Parathyroid adenoma (tissue), 2 donors: ENCODE measurements at regions not wholly inside any gene's neighbourhood (a gene's known extent, or its start where the extent isn't known, plus 50 kb on each side); places are given as distances from the start of the nearest gene placed in this dataset.

ENCODE experiments used
- H2AFZ ChIP-seq: fragments of 300-600 bp; sonication (generic); one replicate; pipeline ENCODE4 v1.7.0; 2017; ENCODE audit warnings: antibody characterized with exemption, mild to moderate bottlenecking
- H3K27ac ChIP-seq: fragments of 300-600 bp; sonication (generic); one replicate; pipeline ENCODE4 v1.7.0; 2017
- H3K27me3 ChIP-seq: fragments of 300-600 bp; sonication (generic); one replicate; pipeline ENCODE4 v1.7.0; 2017; ENCODE audit warnings: low read length; ENCODE audit not compliant: control insufficient read depth, insufficient read depth
- H3K36me3 ChIP-seq: fragments of 300-600 bp; sonication (generic); one replicate; pipeline ENCODE4 v1.7.0; 2017; ENCODE audit warnings: low read length; ENCODE audit not compliant: control insufficient read depth, insufficient read depth
- H3K4me1 ChIP-seq: fragments of 300-600 bp; sonication (generic); one replicate; pipeline ENCODE4 v1.7.0; 2017; ENCODE audit warnings: control low read depth
- H3K4me2 ChIP-seq: fragments of 300-600 bp; sonication (generic); one replicate; pipeline ENCODE4 v1.7.0; 2017; ENCODE audit warnings: low read length
- H3K4me3 ChIP-seq: fragments of 300-600 bp; sonication (generic); one replicate; pipeline ENCODE4 v1.7.0; 2017; ENCODE audit warnings: low read depth, low read length
- H3K79me2 ChIP-seq: fragments of 300-600 bp; sonication (generic); one replicate; pipeline ENCODE4 v1.7.0; 2017; ENCODE audit warnings: control low read depth
- H3K9ac ChIP-seq: fragments of 300-600 bp; sonication (generic); one replicate; pipeline ENCODE4 v1.7.0; 2017; ENCODE audit warnings: mild to moderate bottlenecking
- H3K9me3 ChIP-seq: fragments of 300-600 bp; sonication (generic); one replicate; pipeline ENCODE4 v1.7.0; 2017; ENCODE audit warnings: low read length; ENCODE audit not compliant: control insufficient read depth
- TF ChIP-seq, protein P1 (sequence below): fragments of 300-600 bp; sonication (generic); IDR thresholded peaks from one replicate; pipeline ENCODE4 v1.7.0; 2017; ENCODE audit warnings: antibody characterized with exemption, mild to moderate bottlenecking
- donor health status: primary hyperparathyroidism.

DNA sequence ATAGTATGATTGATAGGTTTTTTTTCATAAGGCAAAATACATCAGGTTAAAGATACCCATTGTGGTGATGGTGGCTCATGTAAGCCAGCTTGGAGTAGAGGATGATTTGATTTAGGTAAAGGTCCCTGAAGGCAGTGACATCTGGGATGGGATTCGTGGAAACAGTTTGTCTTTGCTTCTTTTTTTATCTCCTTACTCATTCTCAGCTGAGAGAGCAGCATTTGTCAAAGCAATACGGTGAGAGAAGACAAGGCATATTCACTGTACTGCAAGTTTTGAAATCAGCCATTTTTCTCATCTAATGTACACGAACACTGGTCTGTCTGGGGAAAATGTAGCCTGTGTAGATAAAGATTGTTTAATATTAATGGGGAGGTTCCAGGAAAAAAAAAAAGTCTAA, 749.1 kb downstream of the SQOR start:
- no peaks in the 10 kb centered on the region for H3K9me3 ChIP-seq
- TF ChIP-seq, protein P1, sequence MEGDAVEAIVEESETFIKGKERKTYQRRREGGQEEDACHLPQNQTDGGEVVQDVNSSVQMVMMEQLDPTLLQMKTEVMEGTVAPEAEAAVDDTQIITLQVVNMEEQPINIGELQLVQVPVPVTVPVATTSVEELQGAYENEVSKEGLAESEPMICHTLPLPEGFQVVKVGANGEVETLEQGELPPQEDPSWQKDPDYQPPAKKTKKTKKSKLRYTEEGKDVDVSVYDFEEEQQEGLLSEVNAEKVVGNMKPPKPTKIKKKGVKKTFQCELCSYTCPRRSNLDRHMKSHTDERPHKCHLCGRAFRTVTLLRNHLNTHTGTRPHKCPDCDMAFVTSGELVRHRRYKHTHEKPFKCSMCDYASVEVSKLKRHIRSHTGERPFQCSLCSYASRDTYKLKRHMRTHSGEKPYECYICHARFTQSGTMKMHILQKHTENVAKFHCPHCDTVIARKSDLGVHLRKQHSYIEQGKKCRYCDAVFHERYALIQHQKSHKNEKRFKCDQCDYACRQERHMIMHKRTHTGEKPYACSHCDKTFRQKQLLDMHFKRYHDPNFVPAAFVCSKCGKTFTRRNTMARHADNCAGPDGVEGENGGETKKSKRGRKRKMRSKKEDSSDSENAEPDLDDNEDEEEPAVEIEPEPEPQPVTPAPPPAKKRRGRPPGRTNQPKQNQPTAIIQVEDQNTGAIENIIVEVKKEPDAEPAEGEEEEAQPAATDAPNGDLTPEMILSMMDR, result no peak
- H3K4me3 ChIP-seq, result no peak overlapping the region
- H3K79me2 ChIP-seq, result no peaks in the 10 kb centered on the region
- H3K27me3 ChIP-seq, result no peaks in the 10 kb centered on the region
- no peaks in the 10 kb centered on the region for H3K4me1 ChIP-seq
- H3K36me3 ChIP-seq, result no peaks in the 10 kb centered on the region
- H2AFZ ChIP-seq, result no peak overlapping the region
- no peak overlapping the region for H3K4me2 ChIP-seq
- no peak overlapping the region for H3K9ac ChIP-seq
- H3K27ac ChIP-seq, result no peak overlapping the region

DNA sequence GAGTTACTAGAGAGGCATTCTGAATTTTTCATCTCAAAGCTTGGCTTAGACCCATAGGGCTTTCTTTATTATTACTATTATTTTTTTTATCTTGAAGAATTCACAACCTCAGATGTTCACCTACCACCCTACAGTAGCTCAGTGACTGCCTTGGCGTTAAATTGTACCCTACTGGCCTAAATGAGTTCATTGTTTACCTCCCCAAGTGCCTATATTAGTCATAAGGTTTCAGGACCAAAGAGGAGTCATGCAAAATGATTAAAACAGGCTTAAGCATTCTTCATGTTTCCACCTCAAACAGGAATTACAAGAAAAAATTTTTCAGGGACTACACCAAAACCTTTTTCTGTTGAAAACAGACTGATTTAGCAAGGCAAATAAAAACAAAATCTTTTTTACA, 751.5 kb downstream of the SQOR start:
- no peaks in the 10 kb centered on the region for H3K36me3 ChIP-seq
- TF ChIP-seq, protein P1, result no peak
- no peak overlapping the region for H2AFZ ChIP-seq
- no peak overlapping the region for H3K4me2 ChIP-seq
- no peaks in the 10 kb centered on the region for H3K4me1 ChIP-seq
- H3K27me3 ChIP-seq, result no peaks in the 10 kb centered on the region
- H3K4me3 ChIP-seq, result no peak overlapping the region
- no peak overlapping the region for H3K27ac ChIP-seq
- H3K9me3 ChIP-seq, result no peaks in the 10 kb centered on the region
- no peak overlapping the region for H3K9ac ChIP-seq
- H3K79me2 ChIP-seq, result no peaks in the 10 kb centered on the region

DNA sequence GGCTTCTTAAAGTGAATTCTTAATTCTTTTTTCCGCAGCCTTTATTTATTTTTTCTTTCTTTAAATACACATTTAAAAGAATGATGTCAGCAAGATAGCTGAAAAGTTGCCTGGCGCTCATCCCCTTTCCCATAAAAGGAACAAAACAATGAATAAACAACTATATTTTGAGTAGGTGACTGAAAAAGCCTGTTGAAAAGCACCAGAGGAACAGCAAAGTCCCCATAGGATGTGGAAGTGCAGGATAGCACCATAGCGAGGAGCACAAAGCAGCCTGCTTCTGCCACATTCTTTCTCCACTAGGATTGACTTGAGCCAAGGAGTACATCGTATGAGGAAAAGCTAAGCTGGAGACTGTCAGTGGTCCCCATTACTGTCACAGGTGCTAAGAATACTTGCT, 754.9 kb downstream of the SQOR start:
- no peak overlapping the region for H3K4me3 ChIP-seq
- H3K9ac ChIP-seq, result no peak overlapping the region
- no peaks in the 10 kb centered on the region for H3K9me3 ChIP-seq
- H3K4me1 ChIP-seq, result no peaks in the 10 kb centered on the region
- no peak overlapping the region for H2AFZ ChIP-seq
- no peaks in the 10 kb centered on the region for H3K27me3 ChIP-seq
- H3K36me3 ChIP-seq, result no peaks in the 10 kb centered on the region
- H3K79me2 ChIP-seq, result no peaks in the 10 kb centered on the region
- H3K4me2 ChIP-seq, result no peak overlapping the region
- H3K27ac ChIP-seq, result no peak overlapping the region
- TF ChIP-seq, protein P1, result no peak

DNA sequence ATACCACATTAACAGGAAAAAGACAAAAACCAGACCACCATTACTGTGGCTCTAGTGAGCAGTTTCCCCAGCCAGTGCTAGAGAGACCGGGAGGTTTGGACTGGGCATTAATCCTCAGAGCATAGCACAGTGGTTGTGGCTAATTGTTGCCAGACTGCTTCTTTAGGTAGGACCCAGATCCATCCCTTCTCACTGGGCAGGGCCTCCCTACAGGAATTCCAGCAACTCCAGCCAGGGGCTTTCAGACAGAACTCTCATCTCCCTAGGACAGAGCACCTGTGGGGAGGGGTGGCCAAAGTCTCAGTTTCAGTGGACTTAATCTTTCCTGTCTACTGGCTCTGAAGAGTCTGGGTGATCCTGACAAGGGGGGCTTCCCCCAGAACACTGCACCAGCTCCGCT, 759.6 kb downstream of the SQOR start:
- no peaks in the 10 kb centered on the region for H3K9me3 ChIP-seq
- H3K9ac ChIP-seq, result no peak overlapping the region
- H3K79me2 ChIP-seq, result no peaks in the 10 kb centered on the region
- no peak overlapping the region for H3K4me3 ChIP-seq
- TF ChIP-seq, protein P1, result no peak
- H3K27me3 ChIP-seq, result no peaks in the 10 kb centered on the region
- no peaks in the 10 kb centered on the region for H3K36me3 ChIP-seq
- no peak overlapping the region for H3K27ac ChIP-seq
- no peaks in the 10 kb centered on the region for H3K4me1 ChIP-seq
- H2AFZ ChIP-seq, result no peak overlapping the region
- H3K4me2 ChIP-seq, result no peak overlapping the region

DNA sequence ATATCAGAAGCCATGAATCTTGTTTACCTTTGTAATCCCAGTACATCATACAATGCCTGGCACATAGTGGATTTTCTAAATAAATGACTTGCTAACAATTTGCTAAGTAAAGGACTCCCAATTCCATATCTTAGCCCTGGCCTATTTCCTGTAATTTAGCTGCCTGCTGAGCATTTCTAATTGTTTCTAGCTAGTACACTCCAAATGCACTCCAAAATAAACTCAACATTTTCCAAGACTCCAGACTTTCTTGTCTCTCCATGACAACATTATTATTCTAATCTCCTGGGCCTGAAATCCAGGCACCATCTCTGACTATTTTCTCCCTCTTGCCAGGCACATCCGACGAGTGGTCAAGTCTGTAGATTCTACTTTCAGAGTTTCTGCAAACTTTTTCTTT, 773.5 kb downstream of the SQOR start:
- TF ChIP-seq, protein P1, result no peak
- Histone ChIP-seq H3K27ac (no peak overlapping the region), H3K9me3 (no peaks in the 10 kb centered on the region), H2AFZ (no peak overlapping the region), H3K4me1 (no peaks in the 10 kb centered on the region), H3K27me3 (no peaks in the 10 kb centered on the region), H3K9ac (no peak overlapping the region), H3K4me2 (no peak overlapping the region), H3K79me2 (no peaks in the 10 kb centered on the region), H3K36me3 (no peaks in the 10 kb centered on the region), H3K4me3 (no peak overlapping the region)
